ENCODE measurements at regions not wholly inside any gene's neighbourhood (a gene's known extent, or its start where the extent isn't known, plus 50 kb on each side); places are given as distances from the start of the nearest gene placed in this dataset.

DNA sequence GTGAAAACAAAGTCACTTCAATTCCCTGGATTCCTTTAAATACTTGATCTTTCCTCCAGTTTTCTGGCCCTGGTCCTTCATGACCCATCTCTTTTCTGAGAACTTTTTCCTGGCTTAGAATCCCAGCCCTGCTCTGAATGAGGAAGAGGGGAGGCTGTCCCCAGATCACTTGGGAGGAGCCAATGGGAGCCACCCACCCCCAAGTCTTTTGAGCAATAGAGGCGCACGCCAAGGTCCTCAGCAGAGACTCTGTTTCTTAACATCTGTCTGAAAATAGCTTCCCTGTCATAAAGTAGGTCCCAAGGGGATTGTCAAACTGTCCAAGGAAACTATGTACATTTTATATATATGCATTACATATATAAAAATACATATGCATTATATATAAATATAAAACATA is 126.8 kb downstream of the ADRA2A start:
- DNase-seq (ENCODE audit: low spot score): no peak

DNA sequence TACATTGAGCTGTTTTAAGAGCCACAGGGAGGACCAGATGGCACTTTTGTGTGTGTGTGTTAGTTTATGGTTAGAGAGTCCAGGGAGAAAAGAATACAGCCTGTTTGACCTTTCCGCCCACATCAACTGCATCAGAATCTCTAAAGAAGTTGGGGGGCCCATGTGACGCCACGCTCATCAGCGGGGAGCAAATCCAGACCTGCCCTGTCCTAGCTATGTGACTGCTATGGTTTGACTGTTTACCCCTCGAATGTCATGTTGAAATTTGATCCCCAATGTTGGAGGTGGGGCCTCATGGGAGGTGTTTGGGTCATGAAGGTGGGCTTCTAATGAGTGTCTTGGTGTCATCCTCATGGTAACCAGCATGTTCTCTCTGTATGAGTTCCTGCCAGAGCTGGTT is 128.0 kb downstream of the ADRA2A start:
- no peak for DNase-seq (ENCODE audit: low spot score)

DNA sequence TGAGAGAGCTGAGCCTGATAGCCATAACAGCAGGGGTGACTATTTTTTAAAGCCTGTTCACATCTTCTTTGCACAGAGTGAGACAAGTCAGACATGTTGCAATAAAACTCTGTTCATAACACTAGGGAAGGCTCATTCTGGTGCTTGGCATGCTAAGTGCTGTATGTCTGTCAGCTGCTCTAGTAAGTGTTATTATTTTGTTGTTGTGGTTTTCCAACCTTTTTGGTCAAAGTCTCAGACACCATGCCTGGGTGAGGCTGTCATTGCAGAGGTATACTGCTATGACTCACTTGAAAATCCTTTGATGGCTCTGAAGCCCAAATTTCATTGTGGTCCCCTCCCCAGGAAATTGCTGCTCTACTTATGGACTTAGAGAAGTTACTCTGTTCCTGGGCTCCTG is 129.7 kb downstream of the ADRA2A start:
- no peak for DNase-seq (ENCODE audit: low spot score)

DNA sequence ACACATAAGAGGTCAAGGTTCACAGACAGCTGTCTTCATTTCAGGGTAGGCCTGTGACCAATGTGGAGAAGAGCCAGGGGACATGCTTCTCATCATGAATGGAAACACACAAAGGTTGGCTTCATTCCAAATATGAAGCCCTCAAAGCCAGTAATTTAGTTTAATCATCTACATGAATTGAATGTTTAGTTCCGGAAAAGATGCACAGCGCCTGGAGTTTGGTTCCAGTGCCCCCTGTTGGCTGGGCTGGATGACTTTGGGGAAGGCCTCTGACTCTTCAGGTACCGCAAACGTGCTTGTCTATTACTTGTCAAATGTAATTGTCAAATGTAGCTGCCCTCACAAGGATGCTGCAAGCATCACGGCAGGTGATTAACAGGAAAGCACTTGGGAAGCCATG is 130.7 kb downstream of the ADRA2A start:
- no peak for DNase-seq (ENCODE audit: low spot score)

DNA sequence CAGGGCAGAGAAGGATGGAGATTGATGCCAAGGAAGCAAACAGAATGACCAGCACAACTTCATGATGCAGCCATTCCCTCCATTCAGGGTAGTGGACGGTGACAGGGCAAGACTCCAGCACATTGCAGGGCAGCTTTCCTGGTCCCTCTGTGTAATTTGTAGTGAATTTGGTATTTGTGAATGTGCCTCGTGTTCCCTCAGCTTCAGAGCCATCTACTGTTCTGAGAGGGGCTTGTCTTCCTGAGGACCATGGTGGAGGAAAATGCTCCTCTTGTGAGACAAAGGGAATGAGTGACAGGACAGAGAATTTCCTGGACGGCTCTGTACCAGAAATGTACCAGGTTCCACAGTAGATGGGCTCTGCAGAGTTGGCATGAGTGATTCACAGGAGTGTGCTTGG is 132.1 kb downstream of the ADRA2A start:
- no peak for DNase-seq (ENCODE audit: low spot score)

DNA sequence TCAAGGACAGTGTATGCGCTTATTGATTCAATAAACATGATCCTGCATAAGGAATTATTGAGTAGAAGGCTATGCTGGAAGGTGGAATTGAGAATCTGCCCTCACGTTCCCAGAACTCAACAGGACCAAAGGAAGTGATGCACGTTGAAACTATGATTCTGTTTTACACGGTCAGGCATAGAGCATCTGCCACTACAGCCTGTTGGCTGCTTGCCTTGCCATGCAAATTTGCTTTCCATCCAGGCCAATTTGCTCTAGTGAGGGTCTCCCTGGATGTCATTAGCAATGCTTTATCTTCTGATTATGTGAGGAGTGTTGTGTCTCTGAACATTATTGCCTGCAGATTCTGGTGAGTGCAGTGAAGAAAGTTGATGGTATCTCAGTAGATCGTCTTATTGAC is 132.9 kb downstream of the ADRA2A start:
- no peak for DNase-seq (ENCODE audit: low spot score)

DNA sequence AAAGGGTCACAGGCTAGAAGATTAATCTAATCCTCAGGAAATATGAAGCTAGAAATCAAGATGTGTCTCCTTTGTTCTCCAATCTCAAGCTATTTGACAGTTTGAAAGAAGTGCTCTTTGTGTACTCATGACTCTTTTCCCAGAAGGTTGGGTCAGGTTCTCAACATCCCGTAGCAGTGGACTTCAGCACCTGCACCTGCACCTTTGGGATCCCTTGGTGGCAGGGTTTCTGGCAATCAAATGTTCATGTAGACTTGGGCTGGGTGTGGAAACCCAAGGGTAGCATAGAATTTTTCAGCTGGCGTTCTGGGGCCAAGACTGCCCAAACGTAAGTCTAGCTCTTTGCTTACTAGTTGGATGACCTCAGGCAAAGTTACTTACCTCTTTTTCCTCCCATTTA is 134.4 kb downstream of the ADRA2A start:
- no peak for DNase-seq (ENCODE audit: low spot score)

DNA sequence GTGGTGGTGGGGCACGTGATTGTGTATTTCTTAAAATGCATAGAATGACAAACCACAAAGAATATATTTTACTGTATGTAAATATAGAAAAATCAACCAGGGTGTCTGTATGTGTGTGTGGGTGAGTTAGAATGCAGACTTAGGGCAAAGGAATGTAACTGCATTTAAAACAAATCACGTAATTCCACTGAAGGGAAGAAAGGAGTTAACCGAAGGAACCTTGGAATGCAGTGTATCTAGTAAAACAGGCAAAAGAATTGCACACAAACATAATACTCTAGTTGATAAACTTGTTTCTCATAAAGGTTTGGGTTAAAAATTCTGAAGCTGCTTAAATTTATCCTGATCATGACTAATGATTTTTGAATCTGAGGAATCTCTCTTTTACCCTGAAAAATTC is 134.9 kb downstream of the ADRA2A start:
- DNase-seq (ENCODE audit: low spot score): no peak

DNA sequence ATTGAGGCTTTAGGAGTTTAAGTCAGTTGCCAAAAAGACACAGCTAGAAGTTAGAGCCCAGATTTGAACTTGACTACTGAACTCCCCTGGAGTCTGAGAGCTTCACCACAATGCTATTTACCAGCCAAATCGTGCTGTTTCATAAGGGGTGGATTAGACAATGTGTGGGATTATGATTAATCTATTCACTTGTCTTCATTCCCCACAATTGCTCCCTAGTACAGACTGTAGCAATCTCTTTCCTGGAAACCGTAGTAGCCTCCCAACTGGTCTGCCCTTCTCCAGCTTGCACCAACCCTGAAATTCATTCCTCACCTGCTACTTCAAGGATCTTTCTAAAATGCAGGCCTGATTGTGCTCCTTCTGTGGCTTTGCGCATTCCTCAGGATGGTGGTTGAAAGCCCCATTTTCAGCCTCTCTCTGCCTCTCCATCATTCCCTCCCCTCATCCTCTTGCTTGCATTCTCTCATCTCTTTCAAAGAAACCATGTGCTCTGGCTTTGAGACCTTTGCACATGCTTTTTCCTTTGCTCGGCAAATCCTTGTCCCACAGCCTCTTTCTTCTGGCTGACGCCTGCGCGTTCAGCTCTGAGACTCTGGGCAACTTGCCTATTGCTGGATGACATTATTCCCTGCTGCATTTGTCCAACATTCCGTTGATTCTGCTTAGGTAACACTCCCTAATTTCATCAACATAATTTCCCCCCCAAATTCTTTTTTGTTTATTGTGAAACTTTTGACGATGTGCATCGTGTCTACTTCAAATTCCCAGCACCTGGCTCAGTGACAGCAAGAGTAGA is 145.1 kb downstream of the ADRA2A start:
- no peak for DNase-seq (ENCODE audit: low spot score)

DNA sequence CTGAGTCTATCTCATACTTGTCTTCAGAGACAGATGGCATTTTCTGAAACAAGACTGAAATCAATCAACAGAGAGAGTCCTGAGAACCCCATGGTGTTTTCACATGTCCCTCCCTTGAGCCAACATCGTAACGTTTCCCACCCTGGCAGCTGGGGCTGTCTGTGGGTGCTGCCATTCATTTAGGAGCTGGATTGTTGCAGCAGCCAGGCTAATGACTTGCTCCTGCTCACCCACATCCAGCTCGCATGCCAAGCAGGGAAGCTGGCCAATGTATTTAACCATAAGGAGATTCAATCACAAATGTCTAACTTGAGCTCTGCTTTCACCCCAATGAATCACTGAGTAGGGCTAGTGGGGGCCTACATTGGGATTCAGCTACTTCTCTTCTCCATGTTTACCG is 146.1 kb downstream of the ADRA2A start:
- no peak for DNase-seq (ENCODE audit: low spot score)

DNA sequence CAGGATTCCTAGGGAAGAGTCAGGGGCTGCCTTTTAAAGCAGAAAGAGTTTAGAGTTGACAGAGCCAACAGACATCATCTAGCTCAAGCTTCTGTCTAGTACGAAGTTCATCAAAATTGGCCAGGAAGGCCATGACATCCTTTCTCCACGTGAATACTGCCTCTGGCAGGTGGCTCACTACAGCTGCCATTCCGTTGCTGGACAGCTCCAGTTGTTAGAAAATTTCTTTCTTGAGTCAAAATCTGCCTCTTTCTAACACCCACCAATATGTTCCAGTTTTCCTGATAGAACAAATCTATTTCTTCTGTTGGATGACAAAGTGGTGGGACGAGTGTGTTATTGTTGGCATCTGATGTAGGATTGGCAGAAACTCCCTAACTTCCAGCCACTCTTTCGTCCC is 154.9 kb downstream of the ADRA2A start:
- DNase-seq (ENCODE audit: low spot score): no peak

DNA sequence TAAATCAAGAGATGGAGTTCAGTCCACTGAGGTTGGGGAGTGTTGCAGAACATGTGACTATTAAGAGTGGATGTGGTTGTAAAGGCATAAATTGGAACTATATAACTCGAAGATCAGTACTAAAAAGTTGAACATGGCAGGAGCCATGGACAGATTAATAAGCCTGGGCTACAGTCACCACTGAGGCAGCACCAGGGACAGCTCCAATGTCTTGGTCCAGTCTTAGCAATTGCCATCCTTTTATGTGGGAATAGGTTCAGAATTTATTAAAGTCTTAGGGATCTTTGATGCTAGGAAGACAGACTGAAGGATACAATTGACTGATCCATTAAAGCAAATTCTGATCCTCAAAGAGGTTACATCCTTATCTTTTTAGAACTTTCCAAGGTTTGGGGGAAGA is 156.6 kb downstream of the ADRA2A start:
- DNase-seq (ENCODE audit: low spot score): no peak

DNA sequence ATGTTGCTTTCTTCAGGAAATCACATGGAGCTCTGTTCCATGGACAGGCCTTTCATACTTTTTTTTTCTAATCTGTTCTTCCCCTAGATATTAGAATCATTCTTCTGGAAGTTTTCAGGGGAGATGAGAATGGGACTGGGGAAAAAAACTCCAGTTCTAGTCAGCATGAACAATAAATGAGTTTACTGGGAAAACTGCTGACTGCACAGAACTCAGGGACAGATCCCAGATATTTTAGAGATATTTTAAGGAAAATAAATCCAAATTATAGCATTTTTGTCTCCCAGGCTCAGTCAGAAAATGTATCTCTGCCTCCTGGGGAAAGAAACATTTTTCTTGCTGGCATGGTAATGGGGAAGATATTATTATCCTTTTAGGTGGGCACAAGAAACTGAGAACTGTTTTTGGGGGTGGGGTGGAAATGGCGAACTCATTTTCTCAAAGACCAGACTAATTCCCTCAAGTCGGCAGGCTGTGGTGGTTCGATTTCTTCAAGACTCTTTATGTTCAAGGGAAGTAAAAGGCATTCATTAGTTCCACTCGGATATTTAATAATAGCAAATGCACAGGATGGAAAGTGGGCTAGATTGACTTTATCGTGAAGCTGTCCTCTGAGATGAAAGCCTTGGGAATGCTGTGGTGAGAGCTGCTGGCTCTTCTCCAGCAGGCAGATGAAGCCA is 157.5 kb downstream of the ADRA2A start:
- DNase-seq (ENCODE audit: low spot score): no peak

DNA sequence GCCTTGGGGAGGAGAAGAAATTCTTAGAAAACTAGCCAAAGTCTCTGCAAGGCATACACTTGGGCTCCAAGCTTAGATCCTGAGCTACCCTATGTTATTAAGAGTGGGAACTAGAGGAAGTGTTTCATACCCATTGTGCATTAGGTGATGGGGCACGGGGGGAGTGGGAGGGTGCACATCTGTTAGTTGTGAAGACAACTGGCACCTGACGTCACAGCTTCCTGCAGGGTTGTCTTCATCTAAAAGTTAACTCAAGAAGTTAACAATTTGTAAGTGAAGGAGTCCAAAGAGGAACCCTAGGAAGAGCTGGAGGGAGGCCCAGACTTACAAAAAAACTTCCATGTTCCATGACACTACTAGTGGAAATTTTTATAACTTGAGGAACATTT is 158.1 kb downstream of the ADRA2A start:
- DNase-seq (ENCODE audit: low spot score): no peak

DNA sequence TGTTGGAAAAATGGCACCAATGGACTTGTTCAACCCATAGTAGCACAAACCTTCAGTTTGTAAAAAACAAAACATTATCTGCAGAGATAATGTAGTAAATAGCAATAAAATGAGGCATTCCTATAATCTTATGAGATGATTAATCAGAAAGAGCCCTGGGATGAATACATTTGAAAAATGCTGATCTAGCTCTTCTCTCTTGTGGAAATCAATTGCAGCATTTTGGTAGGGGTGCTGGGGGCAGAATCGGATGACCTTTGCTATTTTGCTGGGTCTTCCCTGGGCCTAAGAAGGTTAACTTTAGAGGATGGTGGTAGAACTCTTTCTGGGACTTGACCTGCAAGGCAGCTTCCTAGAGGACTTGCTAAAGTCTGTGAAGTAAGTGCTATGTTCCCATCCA is 163.5 kb downstream of the ADRA2A start:
- DNase-seq (ENCODE audit: low spot score): no peak

DNA sequence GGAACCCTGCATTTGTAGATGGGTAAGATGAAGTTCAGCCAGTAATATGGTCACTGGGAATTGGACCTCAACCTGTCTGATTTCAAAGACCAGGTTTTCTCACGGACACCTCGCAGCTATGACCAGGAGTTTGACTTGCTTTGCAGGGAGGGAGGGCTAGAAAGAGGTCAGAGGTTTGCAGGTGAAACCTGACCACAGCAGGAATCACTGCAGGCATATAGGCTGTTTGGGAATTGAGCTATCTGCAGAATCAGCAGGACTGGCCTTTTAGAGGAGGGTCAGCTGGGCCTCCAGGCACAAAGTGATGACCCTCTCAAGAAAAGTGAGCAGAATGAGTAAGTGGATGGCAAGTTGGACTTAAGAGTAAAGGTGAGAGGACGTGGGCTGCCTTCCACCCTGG is 166.3 kb downstream of the ADRA2A start:
- DNase-seq (ENCODE audit: low spot score): no peak

DNA sequence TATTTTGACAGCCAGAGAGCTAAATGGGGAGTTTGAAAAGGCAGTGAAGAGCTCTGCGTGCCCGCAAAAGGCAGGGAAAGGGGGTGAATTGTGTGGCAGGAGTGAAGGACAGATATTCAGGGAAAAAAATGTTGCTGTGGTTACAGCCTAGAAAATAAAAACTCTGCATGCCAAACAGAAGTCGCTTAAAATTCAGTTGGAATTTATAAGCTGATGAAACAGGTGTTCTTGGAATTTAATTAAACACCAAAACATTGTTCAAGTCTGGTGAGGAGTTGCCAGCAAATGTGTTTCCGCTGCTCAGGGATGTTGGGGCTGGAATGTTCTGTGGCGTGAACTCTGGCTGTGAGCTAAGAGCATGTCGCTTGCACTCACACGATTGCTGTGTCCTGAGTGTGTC is 169.3 kb downstream of the ADRA2A start:
- DNase-seq (ENCODE audit: low spot score): no peak

DNA sequence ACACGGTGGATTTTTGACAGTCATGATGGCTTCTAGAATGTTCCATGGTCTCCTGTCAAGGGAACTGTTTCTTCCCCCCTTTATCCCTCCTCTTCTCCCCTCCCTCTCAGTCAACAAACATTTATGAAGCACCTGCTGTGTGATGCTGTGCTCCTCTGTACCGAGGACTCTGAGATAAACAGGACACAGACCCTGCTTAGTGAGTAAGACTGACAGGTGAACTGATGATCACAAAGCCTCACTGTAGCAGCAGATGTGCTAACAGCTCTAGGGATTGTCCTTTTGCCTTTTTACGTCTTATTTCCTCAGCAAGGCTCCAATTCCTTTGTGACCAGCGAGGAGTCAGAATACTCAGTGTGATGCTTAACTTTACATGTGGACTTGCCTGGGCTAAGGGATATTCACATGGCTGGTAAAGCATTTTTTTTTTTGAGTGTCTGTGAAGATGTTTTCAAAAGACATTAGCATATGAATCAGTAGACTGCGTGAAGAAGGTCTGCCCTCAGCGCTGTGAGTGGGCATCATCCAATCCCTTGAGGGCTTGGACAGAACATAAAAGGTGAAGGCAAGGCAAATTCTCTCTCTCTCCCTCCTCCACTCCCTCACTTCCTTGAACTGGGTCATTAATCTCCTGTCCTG is 170.1 kb downstream of the ADRA2A start:
- DNase-seq (ENCODE audit: low spot score): no peak

DNA sequence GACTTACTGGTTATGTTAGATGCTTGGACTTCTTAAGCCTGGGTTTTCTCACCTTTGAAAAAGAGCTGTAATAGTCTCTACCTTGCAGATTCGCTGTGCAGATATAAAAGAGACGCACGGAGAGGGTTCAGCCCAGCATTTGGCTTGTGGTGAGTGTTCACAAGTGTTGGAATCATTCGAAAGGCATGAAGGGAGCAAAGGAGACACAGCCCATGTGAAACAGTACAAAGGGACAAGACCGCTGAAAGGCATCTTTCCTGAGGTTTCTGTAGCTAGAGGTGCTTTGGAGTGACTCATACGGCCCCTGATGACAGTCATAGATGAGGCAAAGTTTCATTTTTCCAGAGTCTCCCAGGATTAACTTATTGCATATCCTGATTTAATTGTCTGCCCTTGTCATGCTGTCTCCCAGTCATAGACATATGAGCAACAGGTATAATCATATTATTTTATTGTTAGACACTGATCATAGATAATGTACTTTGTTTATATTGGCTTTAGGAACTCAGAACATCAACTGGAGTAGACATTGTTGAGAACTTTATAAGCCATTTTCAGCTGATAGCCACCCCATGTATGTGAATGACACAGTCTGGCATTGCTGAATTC is 171.1 kb downstream of the ADRA2A start:
- no peak for DNase-seq (ENCODE audit: low spot score)

DNA sequence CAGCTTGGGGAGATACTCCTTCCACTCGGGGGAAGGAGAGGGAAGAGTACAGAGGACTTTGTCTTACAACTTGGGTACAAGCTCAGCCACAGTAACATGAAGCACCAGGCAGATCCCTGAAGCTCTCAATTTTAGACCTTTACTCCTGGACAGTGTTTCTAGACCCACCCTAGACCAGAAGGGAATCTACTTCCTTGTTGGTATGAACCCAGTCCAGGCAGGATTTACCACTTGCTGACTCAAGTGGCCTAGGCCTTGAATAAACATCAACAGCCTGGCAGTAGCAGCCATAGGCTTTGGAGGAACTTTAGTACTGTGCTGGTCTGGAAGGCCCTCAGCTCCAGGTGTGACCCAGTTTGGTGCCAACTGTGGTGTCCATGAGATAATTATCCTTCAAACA is 173.1 kb downstream of the ADRA2A start:
- DNase-seq (ENCODE audit: low spot score): no peak

DNA sequence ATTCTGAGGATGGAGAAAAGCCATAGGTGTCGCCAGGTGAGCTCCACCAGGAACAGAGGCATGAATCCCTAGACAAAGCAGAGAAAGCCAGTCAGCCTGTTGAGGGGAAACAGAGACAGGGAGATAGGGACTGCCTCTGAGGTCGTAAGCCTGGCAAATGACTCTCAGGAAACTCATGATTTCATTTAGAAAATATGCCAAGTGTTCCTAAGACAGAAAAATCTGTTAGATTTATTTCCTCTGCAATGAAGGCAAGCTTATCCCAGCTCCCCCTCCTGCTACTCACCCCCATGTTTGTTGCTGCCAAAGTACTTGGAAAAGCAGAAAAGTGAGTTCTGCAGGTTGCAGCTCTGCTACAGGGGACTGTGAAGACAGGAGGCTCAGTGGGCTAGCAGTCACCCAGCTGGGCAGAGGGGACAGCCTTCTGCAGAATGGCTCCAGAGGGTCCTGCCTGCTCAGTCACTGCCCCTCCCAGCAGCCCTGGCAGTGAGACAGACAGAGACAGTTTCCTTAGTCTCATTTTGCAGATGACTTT is 184.3 kb downstream of the ADRA2A start:
- DNase-seq (ENCODE audit: low spot score): peak; percentile 6

DNA sequence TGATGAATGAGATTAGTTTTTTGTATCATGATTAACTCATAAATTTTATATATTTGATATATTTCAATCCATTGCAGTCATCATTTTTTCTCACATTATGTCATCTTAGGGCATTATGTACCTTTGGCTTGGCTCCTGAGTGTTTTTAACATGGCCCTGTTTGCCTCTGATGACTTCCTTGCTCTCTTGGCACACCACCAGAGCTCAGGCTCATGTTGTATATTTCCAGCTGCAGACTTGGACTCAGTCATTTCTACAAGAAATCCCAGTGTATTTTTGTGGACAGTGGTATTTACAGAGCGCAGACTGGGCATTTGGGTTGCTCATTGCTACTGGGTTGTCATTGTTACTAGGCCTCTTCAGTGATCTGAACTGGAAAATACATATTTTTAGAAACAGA is 188.5 kb downstream of the ADRA2A start:
- DNase-seq (ENCODE audit: low spot score): no peak

DNA sequence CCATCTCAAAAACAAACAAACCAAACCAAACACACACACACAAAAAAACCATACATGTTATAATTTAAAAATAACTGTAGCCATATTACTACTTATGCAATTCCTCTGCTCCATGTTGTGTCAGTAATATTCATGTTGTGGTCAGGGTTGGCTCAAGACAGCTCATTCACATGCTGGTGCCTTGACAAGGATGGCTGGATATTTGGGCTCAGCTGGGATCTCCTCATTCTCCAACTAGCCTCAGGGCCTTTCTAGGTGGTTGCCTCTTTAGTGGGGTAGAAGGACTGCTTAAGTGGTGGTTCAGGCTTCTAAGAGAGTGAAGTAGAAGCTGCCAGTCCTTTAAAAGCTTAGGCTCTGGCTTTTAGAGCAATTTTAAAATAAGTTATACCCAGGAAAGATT is 189.3 kb downstream of the ADRA2A start:
- no peak for DNase-seq (ENCODE audit: low spot score)

Measured in kidney capillary endothelial cell (primary cell).